Mucosa of descending colon (tissue), 3 donors: ENCODE measurements at regions not wholly inside any gene's neighbourhood (a gene's known extent, or its start where the extent isn't known, plus 50 kb on each side); places are given as distances from the start of the nearest gene placed in this dataset.

Source experiments
- ATAC-seq: fragments of 200-7000 bp; cut with Tn5 transposase; one replicate; pipeline ENCODE4 v1.9.1; 2020; ENCODE audit warnings: mild to moderate bottlenecking, moderate library complexity
- DNase-seq, 3 donors: peaks; one replicate each; pipeline ENCODE4 v3.0.0-alpha.2; 2020
- H3K36me3 ChIP-seq: fragments of 200-600 bp; one replicate; pipeline ENCODE4 v1.8.0; 2021; ENCODE audit warnings: low read depth, mild to moderate bottlenecking
- H3K4me1 ChIP-seq: fragments of 200-600 bp; one replicate; pipeline ENCODE4 v1.8.0; 2021; ENCODE audit warnings: low read depth, mild to moderate bottlenecking
- H3K4me3 ChIP-seq: fragments of 200-600 bp; one replicate; pipeline ENCODE4 v1.8.0; 2021; ENCODE audit warnings: mild to moderate bottlenecking
- H3K9me3 ChIP-seq: fragments of 200-600 bp; one replicate; pipeline ENCODE4 v1.8.0; 2021; ENCODE audit warnings: mild to moderate bottlenecking
- CTCF ChIP-seq: fragments of 200-600 bp; IDR thresholded peaks from one replicate; pipeline ENCODE4 v1.8.0; 2022; ENCODE audit warnings: antibody characterized with exemption, mild to moderate bottlenecking
- intact Hi-C, 2 donors: fragments of 100-400 bp; cut with DNase I in 1 of 2; cut with micrococcal nuclease in 1 of 2; formaldehyde crosslinking; loops; one replicate each; pipeline versions ENCODE4 v1.11.0 to v1.11.1; 2022; cut with DNase I, micrococcal nuclease
- donor health status: DM: no; HTN: no; CAD: no; lungs with moderate emphysema.
- donor health status: DM: no; HTN: no; CAD: no.
- donor health status: DM: no; HTN: yes; CAD: no.

- intact Hi-C loops = no loop called here
- no peak overlapping the region for H3K4me3 ChIP-seq
- H3K9me3 ChIP-seq = peaks cover 27% of the 10 kb centered on the region
- no peak for DNase-seq
- ATAC-seq = no peak
- H3K36me3 ChIP-seq = no peaks in the 10 kb centered on the region
- no peaks in the 10 kb centered on the region for H3K4me1 ChIP-seq
- TF ChIP-seq CTCF = no peak
These were observed 109.6 kb upstream of the FAM3C start for GRCh38 chr7:121505540-121506182.

GRCh38 chr7:121505021-121505420 is 108.9 kb upstream of the FAM3C start:
- H3K36me3 ChIP-seq = no peaks in the 10 kb centered on the region
- DNase-seq (no peak), ATAC-seq (no peak)
- no peak overlapping the region for H3K4me3 ChIP-seq
- intact Hi-C loops = no loop called here
- H3K9me3 ChIP-seq = peaks cover 20% of the 10 kb centered on the region
- H3K4me1 ChIP-seq = no peaks in the 10 kb centered on the region
- TF ChIP-seq CTCF = no peak

- intact Hi-C loops = no loop called here
- Histone ChIP-seq H3K4me1 (no peaks in the 10 kb centered on the region), H3K9me3 (peaks cover 18% of the 10 kb centered on the region), H3K36me3 (no peaks in the 10 kb centered on the region), H3K4me3 (no peak overlapping the region)
- ATAC-seq (peak; percentile 32), DNase-seq (no peak)
- no peak for TF ChIP-seq CTCF
These were observed 108.4 kb upstream of the FAM3C start for GRCh38 chr7:121504482-121504881.

GRCh38 chr7:121503730-121504129 is 107.6 kb upstream of the FAM3C start:
- Histone ChIP-seq H3K4me1 (no peaks in the 10 kb centered on the region), H3K9me3 (peaks cover 18% of the 10 kb centered on the region), H3K36me3 (no peaks in the 10 kb centered on the region), H3K4me3 (no peak overlapping the region)
- intact Hi-C loops = no loop called here
- DNase-seq = no peak
- no peak for TF ChIP-seq CTCF
- no peak for ATAC-seq

- TF ChIP-seq CTCF = no peak
- intact Hi-C loops = no loop called here
- Histone ChIP-seq H3K9me3 (peaks cover 18% of the 10 kb centered on the region), H3K36me3 (no peaks in the 10 kb centered on the region), H3K4me3 (no peak overlapping the region), H3K4me1 (no peaks in the 10 kb centered on the region)
- DNase-seq (no peak), ATAC-seq (no peak)
These were observed 106.9 kb upstream of the FAM3C start for GRCh38 chr7:121503039-121503438.

GRCh38 chr7:121501566-121501965 is 105.5 kb upstream of the FAM3C start:
- peaks cover 20% of the 10 kb centered on the region for H3K9me3 ChIP-seq
- intact Hi-C loops = no loop called here
- DNase-seq = no peak
- TF ChIP-seq CTCF = no peak
- no peaks in the 10 kb centered on the region for H3K36me3 ChIP-seq
- no peak overlapping the region for H3K4me3 ChIP-seq
- no peak for ATAC-seq
- no peaks in the 10 kb centered on the region for H3K4me1 ChIP-seq
